ENCODE measurements at regions not wholly inside any gene's neighbourhood (a gene's known extent, or its start where the extent isn't known, plus 50 kb on each side); places are given as distances from the start of the nearest gene placed in this dataset.

GRCh38 chr12:45138609-45139008 lies 77.3 kb upstream of the ANO6 start:
- Histone ChIP-seq H3K27me3 (no peaks in the 10 kb centered on the region), H3K4me3 (no peak overlapping the region), H3K4me1 (no peaks in the 10 kb centered on the region), H3K36me3 (no peaks in the 10 kb centered on the region), H3K27ac (no peak overlapping the region), H3K9me3 (no peaks in the 10 kb centered on the region)
- TF ChIP-seq POLR2A (IDR thresholded peaks at IDR 0.05): no peak
- TF ChIP-seq, protein P1, sequence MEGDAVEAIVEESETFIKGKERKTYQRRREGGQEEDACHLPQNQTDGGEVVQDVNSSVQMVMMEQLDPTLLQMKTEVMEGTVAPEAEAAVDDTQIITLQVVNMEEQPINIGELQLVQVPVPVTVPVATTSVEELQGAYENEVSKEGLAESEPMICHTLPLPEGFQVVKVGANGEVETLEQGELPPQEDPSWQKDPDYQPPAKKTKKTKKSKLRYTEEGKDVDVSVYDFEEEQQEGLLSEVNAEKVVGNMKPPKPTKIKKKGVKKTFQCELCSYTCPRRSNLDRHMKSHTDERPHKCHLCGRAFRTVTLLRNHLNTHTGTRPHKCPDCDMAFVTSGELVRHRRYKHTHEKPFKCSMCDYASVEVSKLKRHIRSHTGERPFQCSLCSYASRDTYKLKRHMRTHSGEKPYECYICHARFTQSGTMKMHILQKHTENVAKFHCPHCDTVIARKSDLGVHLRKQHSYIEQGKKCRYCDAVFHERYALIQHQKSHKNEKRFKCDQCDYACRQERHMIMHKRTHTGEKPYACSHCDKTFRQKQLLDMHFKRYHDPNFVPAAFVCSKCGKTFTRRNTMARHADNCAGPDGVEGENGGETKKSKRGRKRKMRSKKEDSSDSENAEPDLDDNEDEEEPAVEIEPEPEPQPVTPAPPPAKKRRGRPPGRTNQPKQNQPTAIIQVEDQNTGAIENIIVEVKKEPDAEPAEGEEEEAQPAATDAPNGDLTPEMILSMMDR (IDR thresholded peaks at IDR 0.05): no peak
- DNase-seq: no peak
- intact Hi-C loops (cut with DNase I): no loop called here
- 33 to 46% methylated on average over 2 of the region's 2 CpGs for WGBS, 2 donors

DNA sequence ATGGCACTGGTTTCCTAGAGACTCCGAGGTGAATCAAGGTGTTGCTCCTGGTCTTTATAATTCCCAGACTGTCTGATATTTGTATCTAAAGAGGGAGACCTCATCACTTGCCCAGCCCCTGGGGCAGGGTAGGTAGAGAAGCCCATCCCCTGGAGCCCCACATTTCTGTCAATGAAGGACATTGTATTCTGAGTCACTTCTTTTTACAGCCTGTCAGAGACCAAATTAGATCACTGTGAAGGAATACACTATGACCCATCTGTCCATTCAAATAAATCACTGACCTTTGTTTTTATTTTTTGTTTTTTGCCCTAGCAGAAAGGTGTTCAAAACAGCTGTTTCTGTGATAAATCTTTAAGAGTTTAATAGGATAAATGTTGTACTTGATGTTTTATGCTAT lies 67.9 kb upstream of the ANO6 start:
- no peaks in the 10 kb centered on the region for H3K36me3 ChIP-seq
- no peaks in the 10 kb centered on the region for H3K9me3 ChIP-seq
- H3K27me3 ChIP-seq: peaks cover 0 to 18% (median 0%) of the 10 kb centered on the region in 4 donors
- H3K4me1 ChIP-seq: no peaks in the 10 kb centered on the region
- WGBS, 2 donors: 50 to 56% methylated on average over 1 of the region's 1 CpG
- intact Hi-C loops (cut with DNase I): no loop called here
- H3K4me3 ChIP-seq: no peak overlapping the region
- DNase-seq: no peak
- H3K27ac ChIP-seq: no peak overlapping the region
- TF ChIP-seq POLR2A (IDR thresholded peaks at IDR 0.05): no peak
- TF ChIP-seq, protein P1 (IDR thresholded peaks at IDR 0.05): no peak

DNA sequence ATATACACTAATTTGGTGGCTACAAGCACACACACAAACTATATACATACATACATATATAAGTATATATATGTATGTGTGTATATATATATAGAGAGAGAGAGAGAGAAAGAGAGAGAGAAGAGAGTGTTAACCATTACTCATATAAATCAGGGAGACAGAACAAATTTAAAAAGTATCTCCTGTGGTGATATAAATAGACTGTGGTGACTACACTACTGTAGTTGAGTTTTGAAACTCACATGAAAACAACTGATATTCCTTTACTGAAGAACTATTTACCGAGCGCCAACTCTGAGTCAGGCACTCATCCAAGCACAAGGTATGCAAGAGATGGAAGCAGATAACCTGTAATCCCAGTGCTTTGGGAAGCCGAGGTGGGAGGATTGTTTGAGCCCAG lies 67.3 kb upstream of the ANO6 start:
- DNase-seq: no peak
- H3K9me3 ChIP-seq: no peaks in the 10 kb centered on the region
- intact Hi-C loops (cut with DNase I): no loop called here
- TF ChIP-seq POLR2A (IDR thresholded peaks at IDR 0.05): no peak
- TF ChIP-seq, protein P1 (IDR thresholded peaks at IDR 0.05): no peak
- H3K4me1 ChIP-seq: no peaks in the 10 kb centered on the region
- H3K4me3 ChIP-seq: no peak overlapping the region
- H3K27ac ChIP-seq: no peak overlapping the region
- peaks cover 0 to 18% (median 0%) of the 10 kb centered on the region in 4 donors for H3K27me3 ChIP-seq
- H3K36me3 ChIP-seq: no peaks in the 10 kb centered on the region
- WGBS, 2 donors: 69 to 78% methylated on average over 3 of the region's 3 CpGs

DNA sequence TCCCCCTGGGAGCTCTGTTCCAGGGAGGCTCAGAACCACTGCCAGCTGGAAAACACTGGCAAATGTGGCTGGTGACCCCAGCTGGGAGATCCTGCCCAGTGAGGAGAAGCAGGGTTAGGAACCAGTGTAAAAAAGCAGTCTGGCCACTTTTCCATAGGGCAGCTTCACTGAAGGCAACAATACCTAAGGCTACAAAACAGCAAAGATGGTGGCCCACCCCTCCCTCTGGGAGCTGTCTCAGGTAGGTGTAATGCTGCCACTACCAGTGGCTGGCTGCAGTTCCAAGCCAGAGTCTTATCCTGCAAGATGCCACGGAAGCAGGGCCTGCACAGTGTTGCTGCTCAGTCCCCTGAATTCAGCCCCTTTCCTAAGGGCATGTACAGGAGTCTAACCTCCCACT lies 50.6 kb upstream of the ANO6 start:
- no peak overlapping the region for H3K4me3 ChIP-seq
- no peaks in the 10 kb centered on the region for H3K36me3 ChIP-seq
- WGBS, 2 donors: 100% methylated on average over 1 of the region's 1 CpG; no CpG with 5 or more reads in 1 of the 2 donors
- no peaks in the 10 kb centered on the region for H3K9me3 ChIP-seq
- intact Hi-C loops (cut with DNase I): no loop called here
- H3K27me3 ChIP-seq: peaks cover 0 to 31% (median 0%) of the 10 kb centered on the region in 4 donors
- no peak overlapping the region for H3K27ac ChIP-seq
- DNase-seq: no peak
- H3K4me1 ChIP-seq: peaks cover 0 to 10% (median 0%) of the 10 kb centered on the region in 3 donors
- no peak for TF ChIP-seq POLR2A (IDR thresholded peaks at IDR 0.05)
- TF ChIP-seq, protein P1 (IDR thresholded peaks at IDR 0.05): no peak

DNA sequence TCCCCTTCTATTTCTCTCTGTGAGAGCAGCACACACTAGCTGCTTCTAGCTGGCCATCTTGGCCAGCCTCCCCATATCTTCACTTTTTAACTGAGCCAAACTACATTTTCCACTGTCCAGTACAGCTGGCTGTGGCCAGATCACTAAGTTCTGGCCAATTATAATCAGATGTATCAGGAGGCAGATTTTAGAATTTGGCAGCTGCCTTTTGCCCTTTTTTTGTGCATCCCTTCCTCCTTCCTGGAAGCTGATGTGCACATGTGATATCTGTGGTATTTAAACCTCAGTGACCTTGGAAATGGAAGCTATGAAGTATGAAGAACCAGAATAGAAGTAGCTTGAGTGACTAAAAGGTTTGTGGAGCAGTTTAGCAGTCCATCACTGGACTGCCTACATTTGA lies 49.8 kb upstream of the ANO6 start:
- Histone ChIP-seq H3K4me1 (peaks cover 0 to 10% (median 0%) of the 10 kb centered on the region in 3 donors), H3K27me3 (peaks cover 0 to 25% (median 0%) of the 10 kb centered on the region in 4 donors), H3K27ac (no peak overlapping the region), H3K9me3 (no peaks in the 10 kb centered on the region), H3K4me3 (no peak overlapping the region), H3K36me3 (no peaks in the 10 kb centered on the region)
- no peak for TF ChIP-seq POLR2A (IDR thresholded peaks at IDR 0.05)
- TF ChIP-seq, protein P1 (IDR thresholded peaks at IDR 0.05): no peak
- intact Hi-C loops (cut with DNase I): no loop called here
- no peak for DNase-seq

Small RNA genes lying in the stretch of these regions (small RNA-seq; reads per million reads assigned to genes)
- gene RNA5SP361: 0 reads per million in 4 donors

Data from esophagus squamous epithelium (tissue), 5 donors.